ENCODE measurements at regions not wholly inside any gene's neighbourhood (a gene's known extent, or its start where the extent isn't known, plus 50 kb on each side); places are given as distances from the start of the nearest gene placed in this dataset.

- DNase-seq: no peak
Measured at GRCh38 chr3:3745693-3746092, 53.5 kb upstream of the LRRN1 start.

- DNase-seq: no peak
Measured at GRCh38 chr3:3744826-3745225, 54.4 kb upstream of the LRRN1 start.

- no peak for DNase-seq
Measured at GRCh38 chr3:3743754-3744153, 55.5 kb upstream of the LRRN1 start.

GRCh38 chr3:3740061-3740460, 59.2 kb upstream of the LRRN1 start:
- DNase-seq: no peak

- no peak for DNase-seq
Measured at GRCh38 chr3:3739330-3740060, 59.7 kb upstream of the LRRN1 start.

GRCh38 chr3:3737531-3737930, 61.7 kb upstream of the LRRN1 start:
- no peak for DNase-seq

GRCh38 chr3:3735919-3736318, 63.3 kb upstream of the LRRN1 start:
- no peak for DNase-seq

- DNase-seq: no peak
Measured at GRCh38 chr3:3734881-3735280, 64.3 kb upstream of the LRRN1 start.

GRCh38 chr3:3729261-3729660, 70.0 kb upstream of the LRRN1 start:
- DNase-seq: no peak

- no peak for DNase-seq
Measured at GRCh38 chr3:3726549-3726948, 72.7 kb upstream of the LRRN1 start.

- no peak for DNase-seq
Measured at GRCh38 chr3:3714572-3714971, 84.7 kb upstream of the LRRN1 start.

GRCh38 chr3:3712971-3713370, 86.3 kb upstream of the LRRN1 start:
- no peak for DNase-seq

GRCh38 chr3:3708769-3709115, 90.5 kb upstream of the LRRN1 start:
- no peak for DNase-seq

GRCh38 chr3:3707858-3708768, 91.1 kb upstream of the LRRN1 start:
- DNase-seq: no peak

- no peak for DNase-seq
Measured at GRCh38 chr3:3705090-3705775, 94.0 kb upstream of the LRRN1 start.

- no peak for DNase-seq
Measured at GRCh38 chr3:3701949-3702348, 97.3 kb upstream of the LRRN1 start.

- no peak for DNase-seq
Measured at GRCh38 chr3:3699816-3700633, 99.2 kb upstream of the LRRN1 start.

- no peak for DNase-seq
Measured at GRCh38 chr3:3699407-3699806, 99.8 kb upstream of the LRRN1 start.

- no peak for DNase-seq
Measured at GRCh38 chr3:3696345-3696744, 102.9 kb upstream of the LRRN1 start.

- no peak for DNase-seq
Measured at GRCh38 chr3:3693593-3693992, 105.6 kb upstream of the LRRN1 start.

- DNase-seq: no peak
Measured at GRCh38 chr3:3689601-3690375, 109.4 kb upstream of the LRRN1 start.

All from T-helper 2 cell (primary cell).